ENCODE measurements at regions not wholly inside any gene's neighbourhood (a gene's known extent, or its start where the extent isn't known, plus 50 kb on each side); places are given as distances from the start of the nearest gene placed in this dataset.

DNA sequence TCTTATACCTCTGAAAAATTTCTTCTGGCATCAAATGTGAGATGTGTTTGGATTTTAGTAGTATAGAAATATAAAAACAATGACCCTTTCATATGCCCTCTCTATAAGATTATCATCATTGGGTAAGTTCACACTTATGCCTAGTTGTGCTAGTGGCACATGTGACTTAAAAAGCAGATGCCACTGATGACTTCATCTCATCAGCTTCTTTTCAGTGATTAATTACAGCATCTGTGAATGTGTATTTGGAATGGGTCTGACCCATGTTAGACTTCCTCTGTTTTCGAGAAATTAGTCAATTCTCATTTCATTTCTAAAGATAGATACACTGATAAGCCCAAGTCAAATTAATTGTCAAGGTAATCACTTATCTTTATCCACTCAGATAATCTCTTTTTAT lies 698.7 kb downstream of the GABRG1 start:
- no peak for TF ChIP-seq EZH2 (IDR thresholded peaks at IDR 0.05; ENCODE audit: low read length, missing control alignments)
- TF ChIP-seq, protein P1, sequence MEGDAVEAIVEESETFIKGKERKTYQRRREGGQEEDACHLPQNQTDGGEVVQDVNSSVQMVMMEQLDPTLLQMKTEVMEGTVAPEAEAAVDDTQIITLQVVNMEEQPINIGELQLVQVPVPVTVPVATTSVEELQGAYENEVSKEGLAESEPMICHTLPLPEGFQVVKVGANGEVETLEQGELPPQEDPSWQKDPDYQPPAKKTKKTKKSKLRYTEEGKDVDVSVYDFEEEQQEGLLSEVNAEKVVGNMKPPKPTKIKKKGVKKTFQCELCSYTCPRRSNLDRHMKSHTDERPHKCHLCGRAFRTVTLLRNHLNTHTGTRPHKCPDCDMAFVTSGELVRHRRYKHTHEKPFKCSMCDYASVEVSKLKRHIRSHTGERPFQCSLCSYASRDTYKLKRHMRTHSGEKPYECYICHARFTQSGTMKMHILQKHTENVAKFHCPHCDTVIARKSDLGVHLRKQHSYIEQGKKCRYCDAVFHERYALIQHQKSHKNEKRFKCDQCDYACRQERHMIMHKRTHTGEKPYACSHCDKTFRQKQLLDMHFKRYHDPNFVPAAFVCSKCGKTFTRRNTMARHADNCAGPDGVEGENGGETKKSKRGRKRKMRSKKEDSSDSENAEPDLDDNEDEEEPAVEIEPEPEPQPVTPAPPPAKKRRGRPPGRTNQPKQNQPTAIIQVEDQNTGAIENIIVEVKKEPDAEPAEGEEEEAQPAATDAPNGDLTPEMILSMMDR (conservative IDR thresholded peaks at IDR 0.05 in 1 of 2, IDR thresholded peaks at IDR 0.05 in 1 of 2; ENCODE audit: low read depth in 1 of 2, low read length in 2 of 2) = no peak

Measured in fibroblast of lung (primary cell).